HTR-8/SVneo (cell line): ENCODE measurements at regions not wholly inside any gene's neighbourhood (a gene's known extent, or its start where the extent isn't known, plus 50 kb on each side); places are given as distances from the start of the nearest gene placed in this dataset.
"Not testable (repeated sequence)": the region's sequence is repeated elsewhere in the genome, so short reads cannot be mapped to it uniquely, and the experiment has no call there.

ENCODE experiments used
- DNase-seq: peaks from one replicate; pipeline ENCODE4 v3.0.0; 2011; ENCODE audit warnings: low spot score, mixed read lengths; ENCODE audit not compliant: insufficient read length
- FAIRE-seq: peaks from 2 replicates; lab custom pipeline; 2011; peaks lifted over from hg19 to GRCh38; lab: Jason Lieb, UNC

DNA sequence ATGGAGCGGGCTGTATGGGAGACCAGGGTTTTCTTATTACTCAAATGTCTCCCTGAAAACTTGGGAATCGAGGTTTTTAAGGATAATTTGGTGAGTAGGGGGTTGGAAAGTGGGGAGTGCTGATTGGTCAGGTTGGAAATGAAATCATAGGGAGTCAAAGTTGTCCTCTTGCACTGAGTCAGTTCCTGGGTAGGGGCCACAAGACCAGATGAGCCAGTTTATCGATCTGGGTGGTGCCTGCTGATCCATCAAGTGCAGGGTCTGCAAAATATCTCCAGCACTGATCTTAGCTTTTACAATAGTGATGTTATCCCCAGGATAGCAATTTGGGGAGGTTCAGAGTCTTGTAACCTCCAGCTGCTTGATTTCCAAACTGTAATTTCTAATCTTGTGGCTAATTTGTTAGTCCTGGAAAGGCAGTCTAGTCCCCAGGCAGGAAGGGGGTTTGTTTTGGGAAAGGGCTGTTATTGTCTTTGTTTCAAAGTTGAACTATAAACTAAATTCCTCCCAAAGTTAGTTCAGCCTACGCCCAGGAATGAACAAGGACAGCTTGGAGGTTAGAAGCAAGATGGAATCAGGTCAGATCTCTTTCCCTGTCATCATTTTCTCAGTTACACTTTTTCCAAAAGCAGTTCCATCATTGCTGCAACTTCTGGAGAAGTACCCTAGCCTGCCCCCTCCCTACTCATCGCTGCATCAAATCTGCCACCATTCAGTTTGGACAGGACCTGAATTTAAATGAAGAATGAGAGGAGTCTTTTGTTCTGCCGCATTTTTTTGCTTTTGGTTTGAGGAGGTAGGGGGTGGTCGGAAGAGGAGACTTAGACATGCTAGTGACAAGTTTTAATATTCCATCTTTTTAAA lies 236.4 kb upstream of the GALNT17 start:
- FAIRE-seq, DNase-seq: not testable (repeated sequence)

DNA sequence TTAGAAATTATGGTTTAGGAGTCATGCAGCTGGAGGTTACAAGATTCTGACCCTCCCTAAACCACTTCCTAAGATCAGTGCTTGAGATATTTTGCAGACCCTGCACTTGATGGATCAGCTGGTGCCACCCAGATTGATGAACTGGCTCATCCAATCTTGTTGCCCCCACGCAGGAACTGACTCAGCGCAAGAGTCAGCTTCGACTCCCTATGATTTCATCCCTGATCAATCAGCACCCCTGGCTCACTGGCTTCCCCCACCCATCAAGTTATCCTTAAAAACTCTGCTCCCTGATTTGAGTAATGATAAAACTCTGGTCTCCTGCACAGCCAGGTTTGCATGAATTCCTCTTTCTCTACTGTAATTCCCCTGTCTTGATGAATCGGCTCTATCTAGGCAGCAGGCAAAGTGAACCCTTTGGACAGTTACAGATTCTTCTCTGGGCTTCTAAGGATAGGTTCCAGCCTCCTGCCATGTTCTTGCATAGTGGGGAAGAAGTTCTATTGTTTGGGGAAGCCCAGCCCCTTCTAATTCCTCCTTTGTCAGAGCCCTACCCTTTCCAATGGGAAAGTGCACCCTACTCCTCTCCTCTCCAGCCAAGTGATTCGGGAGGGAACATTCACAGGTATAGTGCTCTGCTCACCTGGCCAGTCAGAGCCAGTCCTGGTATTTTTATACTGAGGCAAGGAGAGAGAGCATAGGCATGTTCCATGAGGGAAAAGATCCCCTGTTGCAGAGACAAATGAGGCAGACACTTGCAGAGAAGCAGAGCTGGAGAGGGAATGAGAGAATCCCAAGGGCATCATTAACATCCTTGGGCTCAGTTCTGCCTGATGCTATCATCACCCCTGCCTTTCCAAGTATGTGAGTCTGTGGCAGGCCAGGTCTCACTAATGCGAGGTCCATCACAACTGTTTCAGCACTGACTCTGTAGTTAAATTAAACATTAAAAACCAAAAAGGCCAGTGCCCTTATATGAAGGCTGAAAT lies 224.4 kb upstream of the GALNT17 start:
- FAIRE-seq (no peak), DNase-seq (no peak)

DNA sequence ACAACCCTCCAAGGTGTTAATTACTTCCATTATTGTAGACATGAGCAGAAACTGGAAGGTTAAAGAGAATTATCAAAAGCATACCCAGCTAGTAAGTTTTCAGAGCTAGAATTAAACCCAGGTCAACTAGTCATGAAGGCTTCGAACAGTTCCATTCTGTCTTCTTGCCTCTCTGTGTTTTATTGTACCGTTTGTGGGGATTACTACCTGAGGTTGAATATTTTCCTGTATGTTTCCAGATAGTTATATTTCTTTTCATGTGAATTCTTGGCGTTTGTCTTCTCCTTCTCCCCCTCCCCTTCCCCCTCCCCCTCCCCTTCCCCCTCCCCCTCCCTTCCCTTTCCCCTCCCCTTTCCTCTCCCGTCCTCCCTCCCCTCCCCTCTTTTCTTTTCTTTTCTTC lies 218.0 kb upstream of the GALNT17 start:
- DNase-seq (no peak), FAIRE-seq (no peak)

DNA sequence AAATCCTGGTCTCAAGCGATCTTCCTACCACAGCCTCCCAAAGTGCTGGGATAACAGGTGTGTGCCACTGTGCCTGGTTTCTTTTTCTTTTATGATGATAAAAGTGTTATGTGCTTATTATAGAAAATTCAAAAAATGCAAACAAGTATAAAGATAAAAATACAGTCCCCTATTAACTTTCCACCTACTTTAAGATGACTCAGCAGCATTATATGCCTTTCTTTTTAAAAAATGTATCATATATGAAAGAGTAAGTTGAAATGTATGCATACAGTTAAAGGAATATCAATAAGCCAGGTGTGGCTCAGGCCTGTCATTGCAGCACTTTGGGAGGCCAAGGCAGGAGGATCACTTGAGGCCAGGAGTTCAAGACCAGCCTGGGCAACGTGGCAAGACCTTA lies 216.9 kb upstream of the GALNT17 start:
- FAIRE-seq, result no peak

DNA sequence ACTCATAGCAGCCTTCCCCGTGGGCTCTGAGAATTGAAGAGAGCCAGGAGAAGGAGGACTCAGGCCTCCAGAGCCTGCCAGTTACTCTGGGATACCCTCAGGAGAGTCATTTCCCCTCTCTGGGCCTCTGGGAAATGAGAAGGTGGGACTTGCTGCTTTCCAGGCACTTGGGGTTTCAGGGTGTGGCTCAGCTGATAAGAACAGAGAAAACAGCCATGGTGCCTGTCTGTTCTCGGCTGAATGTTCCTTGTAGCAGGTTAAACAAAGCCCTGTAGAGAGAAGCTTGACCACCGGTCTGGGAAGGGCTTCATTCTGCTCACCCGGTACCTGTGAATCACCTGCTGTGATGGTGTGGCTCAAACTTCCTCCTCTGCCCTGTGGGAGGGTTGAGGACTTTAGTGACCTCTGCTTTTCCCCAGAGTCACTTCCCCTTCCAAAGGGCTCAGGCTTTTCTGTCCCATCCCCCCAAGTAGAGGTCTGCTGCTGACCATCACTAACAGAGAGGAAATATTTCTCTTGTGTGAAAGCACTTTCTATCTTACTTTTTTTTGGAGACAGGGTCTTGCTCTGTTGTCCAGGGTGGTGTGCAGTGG lies 212.4 kb upstream of the GALNT17 start:
- DNase-seq (no peak), FAIRE-seq (no peak)

More for the DNA sequence above, 216.9 kb upstream of the GALNT17 start:
- no peak for DNase-seq

DNA sequence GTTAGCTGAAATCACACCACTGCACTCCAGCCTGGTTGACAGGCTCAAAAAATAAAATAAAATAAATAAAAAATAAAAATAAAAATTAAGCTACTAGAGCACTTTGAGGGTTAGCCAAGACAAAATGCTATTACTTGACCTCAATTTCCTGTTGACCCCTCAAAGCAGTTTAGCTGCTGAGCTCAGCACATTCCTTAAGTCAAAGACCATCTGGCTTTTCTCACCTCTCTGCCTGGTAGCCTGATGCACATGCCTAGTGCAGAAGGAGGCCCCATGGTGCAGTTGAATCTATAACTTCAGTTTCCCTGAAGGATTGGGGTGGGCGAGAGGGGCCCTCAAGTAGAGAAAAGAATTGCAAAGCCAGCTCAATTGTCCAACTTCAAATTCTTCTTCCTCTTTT lies 211.1 kb upstream of the GALNT17 start:
- DNase-seq, result no peak
- FAIRE-seq, result no peak

DNA sequence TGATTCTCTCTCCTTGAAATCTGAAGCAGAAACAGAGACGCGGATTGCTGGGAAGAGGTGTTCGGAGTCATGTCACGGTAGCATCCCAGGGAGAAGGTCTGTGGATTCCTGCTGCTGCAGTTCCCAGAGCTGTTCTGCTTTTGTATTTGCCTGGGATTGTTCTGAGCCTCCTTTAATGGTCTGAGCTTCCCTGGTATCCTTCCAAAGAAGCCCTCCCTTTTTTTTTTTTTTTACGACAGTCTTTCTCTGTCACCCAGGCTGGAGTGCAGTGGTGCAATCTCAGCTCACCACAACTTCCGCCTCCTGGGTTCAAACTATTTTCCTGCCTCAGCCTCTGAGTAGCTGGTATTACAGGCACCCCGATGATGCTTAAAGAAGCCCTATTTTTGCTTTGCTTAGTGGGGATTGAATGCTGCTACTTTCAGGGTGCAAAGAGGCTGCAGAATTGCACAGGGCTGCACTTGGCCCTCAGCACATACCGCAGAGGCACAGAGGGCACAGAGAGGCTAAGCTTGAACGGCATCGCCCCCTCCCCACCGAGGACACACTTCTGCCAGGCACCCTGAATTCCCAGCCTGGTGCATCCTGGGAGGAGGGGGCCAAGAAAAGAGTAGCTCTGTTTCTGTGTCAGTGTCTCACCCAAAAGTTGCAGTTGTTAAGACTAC lies 208.6 kb upstream of the GALNT17 start:
- DNase-seq (no peak), FAIRE-seq (no peak)

DNA sequence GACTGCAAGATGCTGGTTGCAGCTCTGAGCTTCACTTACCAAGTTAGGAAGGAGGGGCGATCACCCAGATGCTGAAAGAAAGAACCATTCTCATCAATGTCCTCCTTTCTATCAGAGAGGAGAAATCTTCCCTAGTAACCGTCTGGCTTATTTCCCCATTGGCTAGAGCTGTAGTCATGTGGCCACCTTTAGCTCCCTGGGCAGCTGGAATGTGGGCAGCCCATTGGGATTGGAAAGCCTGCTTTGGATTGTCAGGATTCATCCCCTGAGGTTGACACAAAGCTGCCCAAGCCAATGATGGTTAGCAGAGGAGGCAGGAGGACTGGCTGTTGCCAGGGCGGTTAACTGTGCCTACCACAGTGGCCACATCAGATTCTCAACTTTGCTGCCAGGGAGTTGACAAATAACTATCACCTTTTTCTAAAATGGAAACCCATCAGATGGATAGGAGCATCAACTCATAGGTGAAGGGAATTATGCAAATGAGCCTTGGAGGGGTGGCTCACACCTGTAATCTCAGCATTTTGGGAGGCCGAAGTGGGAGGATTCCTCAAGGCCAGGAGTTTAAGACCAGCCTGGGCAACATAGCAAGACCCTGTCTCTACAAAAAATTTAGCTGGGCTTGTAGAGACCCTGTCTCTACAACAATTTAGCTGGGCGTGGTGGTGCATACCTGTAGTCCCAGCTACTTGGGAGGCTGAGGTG lies 206.4 kb upstream of the GALNT17 start:
- no peak for FAIRE-seq
- DNase-seq, result no peak

DNA sequence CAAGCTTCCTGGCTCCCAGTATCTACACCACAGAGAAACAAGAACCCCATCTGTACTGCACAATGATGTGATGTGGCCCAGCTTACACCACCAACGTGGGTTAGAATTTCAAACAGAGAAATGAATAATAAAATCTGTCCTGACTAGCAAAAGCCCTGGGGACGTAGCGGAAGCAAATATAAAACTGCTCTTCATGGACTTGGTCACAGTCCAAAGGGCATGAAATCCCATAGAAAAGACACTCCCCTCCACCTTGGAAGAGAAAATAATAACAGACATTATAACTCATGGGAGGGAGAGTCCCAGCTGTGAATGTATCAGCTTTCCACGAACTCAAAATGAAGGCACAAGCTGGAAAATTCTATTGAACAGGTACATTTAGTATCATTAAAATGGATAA lies 205.3 kb upstream of the GALNT17 start:
- FAIRE-seq (no peak), DNase-seq (no peak)

DNA sequence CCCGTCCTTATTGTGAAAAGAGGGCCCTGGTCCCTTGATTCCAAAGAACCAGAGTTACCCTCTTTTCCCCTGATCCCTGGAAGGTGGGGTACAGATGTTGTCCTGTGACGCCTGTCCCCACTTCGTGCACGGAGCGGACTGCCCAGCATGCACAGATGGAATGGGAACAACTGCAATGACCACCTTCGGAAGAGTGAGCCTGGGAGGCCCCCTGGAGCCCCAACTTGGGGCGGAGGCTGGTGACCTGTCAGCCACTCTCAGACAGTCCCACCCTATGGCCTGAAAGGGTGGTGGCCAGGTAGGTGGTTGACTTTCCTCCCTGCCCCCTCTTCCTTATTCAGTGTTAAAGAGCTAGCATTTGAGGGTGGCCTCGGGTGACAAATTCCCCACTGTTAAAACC lies 196.6 kb upstream of the GALNT17 start:
- DNase-seq, result no peak
- no peak for FAIRE-seq

DNA sequence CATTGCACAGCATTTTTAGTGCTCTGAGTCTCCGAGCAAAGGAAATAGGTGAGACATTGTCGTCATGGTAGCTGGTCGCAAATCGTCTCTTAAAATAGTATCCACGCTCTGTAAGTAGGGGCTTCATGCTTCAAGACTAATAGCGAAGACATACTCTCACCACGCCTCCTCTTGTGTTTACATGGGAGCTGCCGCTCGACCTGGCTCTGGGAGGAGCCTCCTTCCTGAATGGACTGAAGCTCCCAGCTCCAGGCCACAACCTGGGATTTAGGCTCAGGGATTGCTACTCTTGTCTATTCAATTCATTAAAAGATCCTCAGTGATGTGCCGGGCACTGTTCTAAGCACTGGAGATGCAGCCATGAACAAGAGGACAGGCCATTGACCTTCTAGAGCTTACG lies 196.1 kb upstream of the GALNT17 start:
- DNase-seq, result no peak
- no peak for FAIRE-seq

DNA sequence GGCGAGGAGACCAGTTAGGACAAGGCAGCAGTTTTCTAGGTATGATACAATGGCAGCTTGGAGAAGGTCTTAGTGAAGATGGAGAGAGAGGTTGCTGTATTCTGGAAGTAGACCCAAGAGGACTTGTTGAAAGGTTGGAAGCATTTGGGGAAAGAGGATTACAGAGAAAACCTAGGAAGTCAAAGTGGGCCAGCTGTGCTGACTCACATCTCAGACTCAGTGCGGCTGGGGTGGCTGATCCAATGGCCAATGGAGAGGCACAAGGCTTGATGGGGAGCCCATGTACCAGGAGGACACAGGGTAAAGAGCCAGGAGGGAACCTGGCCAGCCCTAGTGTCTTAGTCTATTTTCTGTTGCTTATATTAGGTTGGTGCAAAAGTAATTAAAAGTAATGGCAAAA lies 194.5 kb upstream of the GALNT17 start:
- DNase-seq (no peak), FAIRE-seq (no peak)

DNA sequence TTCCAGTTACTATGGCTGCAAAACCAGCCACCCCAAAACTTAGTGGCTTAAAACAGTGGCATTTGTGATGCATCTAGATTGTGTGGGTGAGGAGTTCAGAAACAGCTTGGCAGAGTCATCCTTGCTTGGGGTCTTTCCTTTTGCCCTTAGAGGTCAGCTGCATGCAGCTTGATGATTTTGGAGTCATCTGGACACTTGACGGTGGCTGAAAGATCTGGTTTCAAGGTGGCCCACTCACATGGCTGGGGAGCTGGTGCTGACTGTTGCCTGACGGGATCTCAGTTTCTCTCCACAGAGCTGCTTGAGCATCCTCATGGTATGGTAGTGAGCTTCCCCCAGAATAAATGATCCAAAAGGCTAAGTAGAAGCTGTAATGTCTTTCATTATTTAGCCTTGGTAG lies 191.3 kb upstream of the GALNT17 start:
- DNase-seq, result no peak
- FAIRE-seq, result no peak

DNA sequence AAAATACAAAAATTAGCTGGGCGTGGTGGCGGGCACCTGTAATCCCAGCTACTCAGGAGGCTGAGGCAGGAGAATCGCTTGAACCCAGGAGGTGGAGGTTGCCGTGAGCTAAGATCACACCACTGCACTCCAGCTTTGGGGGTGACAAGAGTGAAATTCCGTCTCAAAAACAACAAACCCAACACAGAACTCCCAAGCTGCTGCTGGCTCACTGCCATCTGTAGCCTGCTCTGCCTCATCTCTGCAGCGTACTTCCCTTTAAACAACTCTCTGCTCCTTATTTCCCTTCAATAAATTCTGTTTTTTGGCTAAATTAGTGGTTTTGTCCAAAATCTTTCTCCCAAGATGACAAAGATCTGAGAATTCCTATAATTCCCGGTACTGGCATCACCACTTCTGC lies 189.2 kb upstream of the GALNT17 start:
- FAIRE-seq (no peak), DNase-seq (no peak)

DNA sequence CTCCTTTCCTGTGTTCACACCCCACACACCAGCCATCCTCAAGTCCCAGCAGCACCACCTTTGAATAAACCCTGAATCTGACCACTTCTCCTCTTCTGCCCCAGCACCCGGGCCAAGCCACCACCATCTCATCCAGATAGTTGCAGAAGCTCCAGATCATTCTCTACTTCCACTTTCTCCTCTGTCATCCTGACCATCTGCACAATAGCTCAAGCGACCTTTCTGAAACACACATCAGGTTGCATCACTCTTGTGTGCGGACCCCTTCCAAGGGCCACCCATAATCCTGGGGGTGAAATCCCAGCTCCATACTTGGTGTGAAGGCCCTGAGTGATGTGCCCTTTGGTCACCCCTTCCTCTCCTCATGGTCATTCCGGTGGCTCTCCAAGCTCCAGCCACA lies 187.4 kb upstream of the GALNT17 start:
- FAIRE-seq, result no peak
- DNase-seq, result no peak

DNA sequence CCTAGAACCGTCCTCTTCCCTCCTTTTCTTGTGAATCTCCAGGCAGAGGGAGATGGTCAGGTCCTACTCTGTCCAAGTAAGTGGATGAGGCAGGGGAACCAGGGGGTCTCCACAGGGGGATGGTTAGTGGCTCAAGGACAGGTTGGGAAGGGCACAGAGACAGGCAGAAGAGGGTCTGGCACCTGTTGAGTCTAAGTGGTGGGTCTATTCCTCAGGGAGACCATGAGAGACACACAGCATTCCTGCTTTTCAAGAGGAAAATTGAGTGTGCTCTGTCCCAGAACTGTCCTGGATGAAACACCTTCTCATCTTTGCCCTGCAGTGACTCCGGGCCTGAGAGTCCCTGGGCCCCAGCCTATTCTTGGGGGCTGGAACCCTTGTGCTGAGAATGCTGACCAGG lies 184.8 kb upstream of the GALNT17 start:
- FAIRE-seq (no peak), DNase-seq (no peak)

DNA sequence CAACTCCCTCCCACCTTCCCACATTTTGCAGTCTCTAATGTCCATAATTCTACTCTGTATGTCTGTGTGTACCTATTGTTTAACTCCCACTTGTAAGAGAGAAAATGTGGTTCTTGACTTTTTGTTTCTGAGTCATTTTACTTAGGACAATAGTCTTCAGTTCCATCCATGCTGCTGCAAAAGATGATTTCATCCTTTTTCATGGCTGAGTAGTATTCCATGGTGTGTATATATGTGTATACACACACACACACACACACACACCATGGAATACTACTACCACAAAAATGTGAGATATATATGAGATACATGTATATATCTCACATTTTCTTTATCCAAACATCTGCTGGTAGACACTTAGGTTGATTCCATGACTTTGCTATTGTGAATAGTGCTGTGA lies 182.1 kb upstream of the GALNT17 start:
- no peak for FAIRE-seq

DNA sequence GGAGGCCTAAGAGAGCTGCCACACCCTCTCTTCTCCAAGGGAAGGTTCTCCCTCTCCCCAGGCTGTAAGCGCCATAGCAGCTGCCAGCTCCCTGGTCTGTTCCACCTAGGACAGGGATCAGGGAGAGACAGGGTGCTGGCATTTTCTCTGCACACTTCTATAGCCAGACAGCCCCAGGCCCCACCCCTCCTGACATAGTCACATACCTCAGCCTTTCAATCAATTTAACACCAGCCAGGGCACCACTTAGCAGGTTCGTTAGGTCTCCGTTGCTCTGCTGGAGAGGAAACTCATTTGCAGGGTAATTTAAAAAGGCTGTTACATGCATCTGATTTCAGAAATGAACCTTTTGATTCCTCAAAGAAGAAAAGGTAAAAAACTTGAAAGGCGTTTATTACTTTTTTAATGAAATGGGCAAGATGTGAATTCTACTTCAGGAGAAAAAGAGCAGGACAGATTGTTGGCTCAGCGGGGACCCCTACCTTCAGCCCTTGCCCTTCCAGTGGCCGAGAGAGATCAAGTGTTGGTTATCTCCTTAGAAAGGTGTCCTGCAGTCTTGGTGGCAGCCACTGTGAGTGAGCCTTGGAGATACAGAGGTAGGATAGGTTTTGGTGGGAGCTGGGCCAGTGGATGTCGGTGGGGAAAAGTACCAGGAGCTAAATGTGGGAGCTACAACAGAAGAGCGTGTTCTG lies 180.5 kb upstream of the GALNT17 start:
- no peak for DNase-seq
- FAIRE-seq, result no peak

More for the DNA sequence above, 182.1 kb upstream of the GALNT17 start:
- DNase-seq, result no peak

DNA sequence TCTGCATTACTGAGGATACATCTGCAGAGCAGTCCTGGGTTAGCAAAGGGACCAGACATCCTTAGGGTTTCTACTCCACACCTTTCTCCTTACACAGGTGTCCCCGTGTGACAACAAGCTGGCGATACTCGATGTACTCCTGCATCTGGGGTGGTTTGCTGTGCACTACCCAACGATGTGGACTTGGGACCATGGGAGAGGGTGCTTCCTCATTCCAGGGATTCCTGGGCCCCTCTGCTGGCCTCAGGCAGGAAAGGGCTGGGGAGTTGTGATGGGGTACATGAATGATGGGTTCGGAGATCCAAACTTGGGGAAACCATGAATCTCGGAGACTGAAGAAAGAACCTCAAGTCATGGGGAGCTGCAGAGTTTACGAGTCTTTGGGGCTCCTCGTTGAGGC lies 179.6 kb upstream of the GALNT17 start:
- DNase-seq, result no peak
- FAIRE-seq, result no peak
